Lower leg skin (tissue), 3 donors: ENCODE measurements at regions not wholly inside any gene's neighbourhood (a gene's known extent, or its start where the extent isn't known, plus 50 kb on each side); places are given as distances from the start of the nearest gene placed in this dataset.

Experiments
- CTCF ChIP-seq, 3 donors: fragments of 450-650 bp; IDR thresholded peaks; one replicate each; pipeline ENCODE4 v1.5.1; 2016; ENCODE audit warnings: antibody characterized with exemption in 3 of 3, mild to moderate bottlenecking in 3 of 3, moderate library complexity in 2 of 3
- POLR2A ChIP-seq, 2 donors: fragments of 450-650 bp; IDR thresholded peaks; one replicate each; pipeline ENCODE4 v1.6.1; 2016 to 2017; ENCODE audit warnings: antibody characterized with exemption in 2 of 2, mild to moderate bottlenecking in 1 of 2, moderate library complexity in 1 of 2

GRCh38 chrX:39525758-39526157 lies 572.0 kb downstream of the BCOR start:
- TF ChIP-seq CTCF (IDR thresholded peaks at IDR 0.05), result no peak
- TF ChIP-seq POLR2A (IDR thresholded peaks at IDR 0.05), result no peak
